Ovary (tissue), 7 donors: ENCODE measurements at regions not wholly inside any gene's neighbourhood (a gene's known extent, or its start where the extent isn't known, plus 50 kb on each side); places are given as distances from the start of the nearest gene placed in this dataset.

Experiments
- DNase-seq, 5 donors: peaks; one replicate each; pipeline ENCODE4 v3.0.0-alpha.2; 2019 to 2020
- H3K27ac ChIP-seq, 2 donors: fragments of 200-600 bp; one replicate each; pipeline versions ENCODE4 v1.5.1 to v1.8.0; 2019 to 2022
- H3K27me3 ChIP-seq: fragments of 200-600 bp; one replicate; pipeline ENCODE4 v1.8.0; 2022
- H3K36me3 ChIP-seq: fragments of 200-600 bp; sonication (generic); one replicate; pipeline ENCODE4 v1.5.1; 2019
- H3K4me1 ChIP-seq: one replicate; pipeline ENCODE4 v1.8.1; 2013; ENCODE audit warnings: mild to moderate bottlenecking, moderate library complexity; ENCODE audit not compliant: insufficient read depth
- H3K4me3 ChIP-seq: fragments of 200-600 bp; sonication (generic); one replicate; pipeline ENCODE4 v1.5.1; 2017
- H3K9me3 ChIP-seq, 2 donors: fragments of 200-600 bp in 1 of 2; sonication (generic) in 1 of 2; one replicate each; pipeline versions ENCODE4 v1.5.1 to v1.8.1; 2013 to 2019; ENCODE audit warnings: mild to moderate bottlenecking in 1 of 2, moderate library complexity in 1 of 2
- CTCF ChIP-seq, 3 donors: fragments of 450-650 bp in 2 of 3; fragments of 200-600 bp in 1 of 3; IDR thresholded peaks; one replicate each; pipeline versions ENCODE4 v1.5.1 to v1.8.0; 2016 to 2022; ENCODE audit warnings: antibody characterized with exemption in 3 of 3, mild to moderate bottlenecking in 1 of 3
- EP300 ChIP-seq: sonication (generic); formaldehyde crosslinking; IDR thresholded peaks from one replicate; pipeline ENCODE4 v1.6.1; 2017; ENCODE audit warnings: antibody characterized with exemption
- POLR2A ChIP-seq: fragments of 450-650 bp; IDR thresholded peaks from one replicate; pipeline ENCODE4 v1.6.1; 2017; ENCODE audit warnings: antibody characterized with exemption, mild to moderate bottlenecking, moderate library complexity
- WGBS, 3 donors: extraction: QIAGEN DNeasy Blood & Tissue Kit in 1 of 3; methylation state at CpG; one replicate each; pipeline versions ENCODE4 v1.1.5 to v1.1.7; 2013 to 2017; 5-methylcytosine and 5-hydroxymethylcytosine counted together
- intact Hi-C, 4 donors: fragments of 100-400 bp; cut with DNase I; formaldehyde crosslinking; loops; one replicate each; pipeline versions ENCODE4 v1.11.0 to v1.15.1; 2022 to 2023
- donor health status: DM: no; HTN: no; CAD: no; lungs with moderate emphysema.
- donor health status: DM: no; HTN: no; CAD: no.
- donor health status: Bipolar disorder and iron deficiency.
- donor health status: DM: no; HTN: no; CAD: no.
- donor health status: DM: yes; HTN: yes; CAD: no.

DNA sequence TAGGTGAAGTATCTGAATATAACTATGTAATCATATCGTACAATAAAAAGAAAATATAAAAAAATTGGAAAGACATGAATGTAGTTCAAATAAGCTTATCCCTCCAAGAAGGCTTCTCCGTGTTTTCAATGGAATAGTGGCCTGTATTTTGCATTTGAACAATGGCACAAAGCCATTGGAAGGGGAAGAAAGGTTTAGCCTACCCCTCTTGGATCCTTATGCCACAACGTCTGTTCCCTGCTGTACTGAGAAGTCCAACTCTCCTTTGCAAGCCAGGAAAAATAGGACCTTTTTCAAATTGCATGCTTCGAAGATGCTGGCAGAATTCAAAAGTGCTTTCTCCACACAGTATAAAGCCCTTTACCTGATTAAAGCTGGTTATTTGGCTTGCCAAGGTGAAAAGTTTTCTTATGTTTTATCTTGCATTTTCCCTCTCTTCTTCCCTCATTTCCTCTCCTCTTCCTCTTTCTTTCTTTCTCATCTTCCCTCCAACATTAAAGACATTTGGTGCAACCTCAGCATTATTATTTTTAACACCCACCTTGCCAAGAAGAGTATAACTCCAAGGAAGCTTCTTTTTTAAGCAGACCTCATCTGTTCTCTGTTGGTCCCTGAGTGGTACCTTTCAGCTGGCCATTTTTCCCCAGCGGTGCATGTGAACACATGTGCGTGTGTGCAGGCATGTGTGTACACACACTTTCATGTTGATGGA is 968.6 kb upstream of the RBFOX1 start:
- no peaks in the 10 kb centered on the region for H3K4me1 ChIP-seq
- no peaks in the 10 kb centered on the region for H3K9me3 ChIP-seq
- TF ChIP-seq EP300 (no peak), CTCF (IDR thresholded peaks at IDR 0.05) (no peak), POLR2A (no peak)
- WGBS, 3 donors, result 62 to 75% (median 65%) methylated on average over 6 of the region's 6 CpGs
- no peaks in the 10 kb centered on the region for H3K36me3 ChIP-seq
- no peak for DNase-seq
- intact Hi-C loops, result no loop called here
- no peaks in the 10 kb centered on the region for H3K27me3 ChIP-seq
- H3K4me3 ChIP-seq, result no peak overlapping the region
- H3K27ac ChIP-seq, result no peak overlapping the region

DNA sequence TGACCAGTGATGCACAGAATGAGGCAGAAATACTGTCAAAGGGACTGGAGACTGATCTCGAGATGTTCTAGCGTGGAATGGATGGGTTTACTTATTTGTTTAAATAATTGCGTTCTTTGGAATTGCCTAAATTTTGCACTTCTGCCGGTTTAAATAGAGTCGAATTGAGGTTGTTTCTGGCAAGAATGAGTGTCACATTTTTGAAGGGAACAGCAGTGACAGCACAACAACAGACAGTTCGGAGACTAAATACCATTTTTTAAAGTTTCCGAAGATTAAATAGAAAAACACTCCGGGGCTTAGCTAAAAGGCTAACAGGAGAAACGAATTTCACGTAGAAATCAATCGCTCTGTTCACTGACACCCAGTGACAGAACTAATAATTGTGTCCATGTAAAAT is 969.2 kb upstream of the RBFOX1 start:
- Histone ChIP-seq H3K27ac (no peak overlapping the region), H3K27me3 (no peaks in the 10 kb centered on the region), H3K4me1 (no peaks in the 10 kb centered on the region), H3K4me3 (no peak overlapping the region), H3K36me3 (no peaks in the 10 kb centered on the region), H3K9me3 (no peaks in the 10 kb centered on the region)
- DNase-seq, result no peak
- 80 to 87% (median 83%) methylated on average over 11 of the region's 11 CpGs for WGBS, 3 donors
- intact Hi-C loops, result no loop called here
- no peak for TF ChIP-seq EP300
- no peak for TF ChIP-seq CTCF (IDR thresholded peaks at IDR 0.05)
- no peak for TF ChIP-seq POLR2A

GRCh38 chr16:6362321-6362720 is 970.3 kb upstream of the RBFOX1 start:
- intact Hi-C loops, result no loop called here

DNA sequence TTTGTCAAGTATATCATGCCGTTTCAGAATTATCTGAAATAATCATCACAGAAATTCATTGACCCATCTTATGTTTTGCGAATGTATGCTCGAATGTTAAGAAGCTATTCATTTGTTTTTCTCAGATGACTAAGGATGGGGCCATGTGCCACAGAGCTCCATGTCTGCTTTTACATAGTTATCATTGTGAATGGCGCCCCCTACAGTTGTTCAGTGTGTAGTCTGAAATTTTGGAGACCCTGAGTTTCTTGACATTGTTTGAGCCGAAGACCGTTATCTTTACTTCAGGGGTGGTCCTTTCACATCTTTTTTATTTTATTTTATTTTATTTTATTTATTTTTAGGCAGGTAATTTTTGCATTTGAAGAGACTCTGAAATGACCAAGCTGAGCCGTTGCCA is 972.0 kb upstream of the RBFOX1 start:
- Histone ChIP-seq H3K9me3 (no peaks in the 10 kb centered on the region), H3K4me3 (no peak overlapping the region), H3K36me3 (no peaks in the 10 kb centered on the region), H3K27me3 (no peaks in the 10 kb centered on the region), H3K27ac (no peak overlapping the region), H3K4me1 (no peaks in the 10 kb centered on the region)
- no peak for TF ChIP-seq CTCF (IDR thresholded peaks at IDR 0.05)
- TF ChIP-seq POLR2A, result no peak
- TF ChIP-seq EP300, result no peak
- DNase-seq, result no peak
- WGBS, 3 donors, result 82 to 89% (median 85%) methylated on average over 7 of the region's 7 CpGs
- intact Hi-C loops, result no loop called here

More at GRCh38 chr16:6362321-6362720, 970.3 kb upstream of the RBFOX1 start:
- Histone ChIP-seq H3K36me3 (no peaks in the 10 kb centered on the region), H3K4me3 (no peak overlapping the region), H3K4me1 (no peaks in the 10 kb centered on the region), H3K27me3 (no peaks in the 10 kb centered on the region), H3K9me3 (no peaks in the 10 kb centered on the region), H3K27ac (no peak overlapping the region)
- TF ChIP-seq POLR2A, result no peak
- TF ChIP-seq EP300, result no peak
- no peak for TF ChIP-seq CTCF (IDR thresholded peaks at IDR 0.05)
- DNase-seq, result no peak
- 54 to 72% (median 69%) methylated on average over 5 of the region's 5 CpGs for WGBS, 3 donors
